Head of caudate nucleus (tissue), 42 donors: ENCODE measurements at regions not wholly inside any gene's neighbourhood (a gene's known extent, or its start where the extent isn't known, plus 50 kb on each side); places are given as distances from the start of the nearest gene placed in this dataset.
A peak's percentile ranks its signal among the peaks of the same experiment; 100 is the strongest.
"Not testable (repeated sequence)": the region's sequence is repeated elsewhere in the genome, so short reads cannot be mapped to it uniquely, and the experiment has no call there.

Experiments
- DNase-seq, 42 donors: peaks; one replicate each; pipeline versions ENCODE4 v3.0.0 to v3.0.0-alpha.2; 2020 to 2021; ENCODE audit warnings: mixed read lengths in 7 of 42
- intact Hi-C: fragments of 100-400 bp; cut with DNase I; formaldehyde crosslinking; loops from one replicate; pipeline ENCODE4 v1.15.0; 2022

DNA sequence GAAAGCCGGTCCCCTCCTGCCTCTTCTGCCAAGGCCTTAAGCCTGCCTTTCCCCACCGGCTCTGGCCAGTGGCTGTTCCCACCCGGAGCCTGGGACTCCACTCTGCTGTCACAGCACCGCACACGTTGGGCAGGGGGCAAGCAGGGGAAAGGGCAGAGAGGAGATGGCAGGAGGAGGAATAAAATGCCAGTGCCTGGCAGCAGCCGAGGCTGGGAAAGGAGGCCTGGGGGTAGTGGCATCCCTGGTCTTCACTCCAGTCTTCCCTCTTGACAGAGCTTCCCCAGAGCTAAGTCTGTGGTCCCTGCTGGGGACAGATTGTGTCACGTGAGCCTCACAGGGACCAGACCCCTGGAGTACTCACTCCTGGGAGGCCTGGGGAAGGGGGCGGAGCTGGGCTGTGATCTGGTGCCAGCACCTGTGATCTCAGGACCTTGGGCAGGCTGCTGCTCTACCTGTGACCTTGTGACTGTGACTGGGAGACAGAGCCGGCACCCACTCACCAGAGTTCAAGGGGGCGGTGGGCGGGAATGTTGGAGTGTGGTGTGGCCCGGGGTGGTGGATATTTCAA lies 97.2 kb upstream of the GSE1 start:
- intact Hi-C loops = no loop called here

DNA sequence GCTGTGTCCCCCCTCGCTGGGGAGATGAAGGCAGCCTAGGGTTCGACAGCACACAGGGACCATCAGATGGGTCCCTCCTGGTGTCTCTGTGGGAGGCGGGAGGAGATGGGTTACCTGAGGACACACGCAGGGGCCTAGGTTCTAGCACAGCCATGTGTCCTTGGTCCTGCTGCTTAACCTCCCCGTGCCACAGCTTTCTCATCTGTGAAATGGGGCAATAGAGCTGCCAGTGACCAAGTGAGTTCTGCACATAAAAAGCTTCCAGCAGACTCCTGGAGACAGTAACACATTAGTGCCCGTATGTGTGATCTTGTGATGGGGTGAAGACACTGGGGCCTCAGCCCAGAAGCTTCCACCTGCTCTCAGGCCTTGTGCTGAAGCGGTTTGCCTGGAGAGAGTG lies 96.0 kb upstream of the GSE1 start:
- intact Hi-C loops = no loop called here
- no peak for DNase-seq

More for the DNA sequence above, 97.2 kb upstream of the GSE1 start:
- DNase-seq = no peak

DNA sequence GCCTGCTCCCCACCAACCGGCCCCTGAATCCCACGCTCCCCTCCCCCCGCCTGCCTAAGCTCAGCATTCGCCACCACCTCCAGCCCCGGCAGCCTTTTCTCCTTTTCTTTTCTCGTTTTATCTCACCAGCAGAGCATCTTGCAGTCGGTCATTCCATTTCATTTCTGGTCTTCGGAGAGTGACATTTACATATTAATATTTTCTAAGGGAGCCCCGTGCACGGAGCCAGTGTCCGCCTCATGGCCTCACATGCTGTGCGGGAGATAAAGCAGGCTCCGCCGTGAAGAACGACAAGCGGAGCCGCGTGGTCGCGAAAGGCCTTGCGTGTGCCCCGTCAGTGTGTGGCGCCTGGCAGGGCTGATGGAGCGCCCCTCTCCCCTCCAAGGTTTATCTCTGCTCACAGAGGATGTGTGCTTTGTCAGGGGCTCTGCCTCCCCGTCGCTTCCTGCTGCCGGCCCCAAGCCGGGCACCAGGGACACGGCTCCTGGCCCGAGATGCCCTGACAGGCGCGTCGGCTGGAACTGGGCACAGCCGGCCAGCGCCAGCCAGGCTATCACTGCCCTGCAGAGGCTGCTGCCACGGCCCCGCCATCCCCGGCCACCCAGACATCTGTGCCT lies 95.5 kb upstream of the GSE1 start:
- intact Hi-C loops = no loop called here
- DNase-seq = no peak

DNA sequence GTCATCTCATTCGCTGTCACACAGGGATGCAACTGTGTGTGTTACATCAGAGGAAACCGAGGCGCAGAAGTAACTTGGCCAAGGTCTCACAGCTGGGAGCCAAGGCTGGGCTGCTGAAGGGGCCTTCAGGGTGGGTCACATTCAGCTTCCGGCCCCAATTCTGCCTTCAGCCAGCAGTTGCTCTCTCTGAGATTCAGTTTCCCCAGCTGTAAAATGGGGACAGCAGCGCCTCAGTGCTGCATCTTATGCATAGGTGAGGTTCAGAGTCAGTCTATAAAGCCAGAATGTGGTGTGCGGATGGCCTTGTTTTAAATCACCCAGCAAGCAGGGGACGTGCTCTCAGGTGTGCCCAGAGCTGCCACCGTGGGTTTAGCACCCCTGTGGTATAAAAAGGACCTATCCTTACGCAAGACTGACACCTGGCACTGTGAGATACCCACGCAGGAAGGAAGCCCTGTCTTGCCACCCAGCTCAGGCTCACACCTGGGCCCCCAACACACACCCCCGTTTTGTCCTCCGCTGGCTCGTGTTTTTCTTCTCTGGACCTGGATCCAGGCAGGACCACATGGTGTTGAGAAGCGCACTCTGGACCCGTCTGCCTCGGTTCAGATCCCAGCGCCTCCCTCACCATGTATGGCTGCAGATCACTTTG lies 94.6 kb upstream of the GSE1 start:
- intact Hi-C loops = no loop called here
- no peak for DNase-seq

DNA sequence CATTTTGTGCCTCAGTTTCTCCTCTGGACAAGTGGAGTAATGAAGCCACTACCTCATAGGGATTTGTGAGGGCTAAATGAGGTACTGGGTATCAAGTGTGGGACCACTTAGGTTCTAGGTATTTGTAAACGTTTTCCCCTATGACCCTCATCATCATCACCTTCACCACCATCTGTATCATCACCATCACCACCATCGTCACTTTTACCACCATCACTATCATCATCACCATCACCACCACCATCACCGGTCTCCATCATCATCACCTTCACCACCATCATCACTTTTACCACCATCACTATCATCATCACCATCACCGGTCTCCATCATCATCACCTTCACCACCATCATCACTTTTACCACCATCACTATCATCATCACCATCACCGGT lies 94.1 kb upstream of the GSE1 start:
- DNase-seq, intact Hi-C loops: not testable (repeated sequence)

DNA sequence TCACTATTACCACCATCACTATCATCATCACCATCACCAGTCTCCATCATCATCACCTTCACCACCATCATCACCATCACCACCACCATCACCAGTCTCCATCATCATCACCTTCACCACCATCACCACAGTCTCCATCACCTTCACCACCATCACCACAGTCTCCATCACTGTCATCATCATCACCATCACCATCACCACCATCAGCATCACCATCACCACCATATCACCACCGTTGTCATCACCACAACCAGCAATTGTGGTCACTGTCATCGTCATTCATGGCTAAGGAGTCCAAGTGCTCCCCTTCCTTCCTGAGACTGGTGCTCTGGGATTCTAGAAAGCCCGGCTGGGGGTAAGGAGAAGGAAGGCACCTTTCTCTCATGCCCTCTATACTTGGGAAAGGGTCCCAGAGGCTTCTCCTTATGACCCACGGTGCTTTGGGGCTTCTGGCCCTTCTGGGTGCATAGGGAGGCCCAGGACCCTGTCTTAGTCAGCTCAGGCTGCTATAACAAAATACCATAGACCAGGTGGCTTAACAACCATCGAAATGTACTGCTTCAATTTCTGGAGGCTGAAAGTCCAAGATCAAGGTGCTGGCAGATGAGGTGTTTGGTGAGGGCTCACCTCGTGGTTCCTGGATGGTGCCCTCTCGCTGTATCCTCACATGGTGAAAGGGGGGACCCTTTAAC lies 93.4 kb upstream of the GSE1 start:
- intact Hi-C loops = no loop called here
- no peak for DNase-seq

DNA sequence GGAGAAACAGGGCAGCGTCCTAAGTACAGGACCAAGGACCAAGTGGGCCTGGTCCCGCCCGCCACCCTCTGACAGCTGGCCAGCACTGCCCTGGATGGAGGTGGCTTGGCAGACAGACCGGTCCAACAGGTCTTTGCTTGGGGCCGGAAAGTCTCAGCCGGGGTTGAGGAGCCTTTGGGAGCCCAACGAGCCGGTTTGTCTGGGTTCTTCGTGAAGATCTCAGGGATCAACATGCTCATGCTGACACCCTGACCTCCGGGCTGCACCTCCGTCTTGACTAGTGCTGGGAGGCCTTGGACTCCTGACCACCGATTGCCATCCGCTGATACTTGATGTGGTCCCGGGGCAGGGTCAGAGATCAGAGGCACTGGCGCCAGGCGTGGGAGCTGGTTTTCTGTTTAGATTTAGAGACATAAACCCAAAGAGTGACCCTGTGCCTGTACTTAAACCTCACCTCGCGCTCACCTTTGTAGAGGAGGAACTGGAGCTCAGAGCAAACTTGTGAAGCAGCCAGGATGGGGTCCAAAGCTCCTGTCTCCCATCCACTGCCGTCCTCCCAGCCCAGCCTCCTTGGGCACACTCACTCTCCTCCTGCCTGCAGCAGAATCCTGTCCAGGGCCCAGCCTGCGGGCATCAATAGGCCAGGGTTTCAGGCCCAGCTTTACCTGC lies 92.1 kb upstream of the GSE1 start:
- intact Hi-C loops = no loop called here
- no peak for DNase-seq

DNA sequence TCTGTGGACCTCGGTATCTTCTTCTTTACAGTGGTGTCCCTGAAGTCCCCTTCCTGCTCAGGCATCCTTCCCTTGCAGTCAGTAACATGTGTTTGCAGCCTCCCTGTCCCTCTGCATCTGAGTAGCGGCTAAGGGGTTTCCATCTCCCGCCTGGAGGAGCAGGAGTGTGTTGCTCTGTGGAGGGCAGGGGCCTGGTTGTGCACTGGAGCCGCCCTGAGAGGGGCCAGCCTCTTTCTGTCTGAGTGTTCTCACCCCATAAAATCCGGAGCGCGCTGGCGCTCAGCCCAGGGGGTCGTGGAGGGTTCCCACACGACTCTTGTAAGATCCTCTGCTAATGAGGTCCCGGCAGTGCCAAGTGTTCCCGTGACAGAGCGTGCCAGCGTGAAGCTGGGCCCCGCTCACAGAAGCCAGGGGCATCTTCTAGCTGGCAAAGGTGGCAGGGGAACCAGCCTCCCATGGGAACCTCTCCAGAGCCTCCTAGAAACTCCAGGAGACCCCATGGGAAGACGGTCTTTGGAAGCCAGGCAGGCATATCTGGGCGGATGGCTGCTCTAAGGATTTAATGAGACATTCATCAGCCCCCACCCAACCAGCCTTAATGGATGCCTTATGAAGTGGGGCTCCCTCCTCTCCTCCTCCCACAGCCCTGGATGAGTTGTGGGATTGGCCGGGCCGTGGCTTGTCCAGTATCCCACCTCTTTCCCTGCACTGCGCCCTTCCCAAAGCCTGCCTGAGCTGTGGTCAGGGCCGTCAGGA lies 91.4 kb upstream of the GSE1 start:
- intact Hi-C loops = no loop called here
- DNase-seq = no peak

DNA sequence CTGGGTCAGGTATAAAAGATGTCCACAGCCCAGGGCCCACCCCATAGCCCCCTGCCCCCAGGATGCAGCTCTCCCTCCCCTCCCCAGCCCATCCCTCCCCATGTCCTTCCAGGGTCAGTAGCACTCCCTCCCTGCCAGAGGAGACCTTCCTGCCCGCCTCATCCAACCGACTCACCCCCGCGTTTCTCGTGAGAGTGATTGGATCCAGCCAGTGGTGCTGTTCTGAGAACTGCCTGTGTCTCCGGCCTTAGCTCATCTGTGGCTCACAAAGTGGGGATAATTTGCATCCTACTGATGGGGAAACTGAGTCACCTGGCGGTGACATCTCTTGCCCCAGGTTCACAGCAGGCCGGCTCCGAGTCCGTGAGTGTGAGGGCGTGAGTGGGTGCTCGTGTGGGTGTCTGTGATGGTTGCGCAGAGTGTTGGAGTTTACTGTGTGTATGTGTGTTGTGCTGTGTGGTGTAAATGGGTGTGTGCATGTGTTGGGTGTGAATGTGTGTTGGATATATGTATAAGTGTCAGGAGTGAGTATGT lies 90.7 kb upstream of the GSE1 start:
- no peak for DNase-seq
- intact Hi-C loops = no loop called here

DNA sequence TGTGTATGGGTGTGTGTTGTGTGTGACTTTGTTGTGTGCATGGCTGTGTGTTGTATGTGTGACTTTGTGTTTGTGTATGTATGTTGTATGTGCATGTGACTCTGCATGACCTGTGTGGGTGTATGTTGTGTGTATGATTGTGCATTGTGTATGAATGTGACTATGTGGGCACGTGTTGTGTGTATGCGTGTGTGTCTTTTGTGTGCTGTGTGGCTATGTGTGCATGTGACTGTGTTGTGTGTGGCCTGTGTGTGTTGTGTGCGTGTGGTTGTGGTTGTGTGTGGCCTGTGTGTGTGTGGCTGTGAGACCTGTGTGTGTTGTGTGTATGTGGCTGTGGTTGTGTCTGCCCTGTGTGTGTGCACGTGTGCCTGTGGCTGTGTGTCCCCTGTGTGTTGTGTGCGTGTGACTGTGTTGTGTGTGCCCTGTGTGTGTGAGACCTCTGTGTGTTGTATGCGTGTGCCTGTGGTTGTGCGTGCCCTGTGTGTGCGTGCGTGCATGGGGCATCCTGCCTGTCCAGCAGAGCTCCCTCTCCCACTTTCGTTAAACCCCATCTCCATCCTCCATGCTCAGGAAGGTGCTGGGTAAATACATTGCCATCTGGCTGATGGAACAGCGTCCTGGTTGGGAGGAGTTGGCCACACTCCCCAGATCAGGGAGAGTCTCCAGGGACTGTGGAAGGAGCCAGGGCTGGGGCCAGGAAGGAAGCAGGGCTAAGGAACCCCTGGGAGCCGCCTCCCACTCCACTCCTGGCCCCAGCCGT lies 90.1 kb upstream of the GSE1 start:
- intact Hi-C loops = no loop called here
- no peak for DNase-seq

DNA sequence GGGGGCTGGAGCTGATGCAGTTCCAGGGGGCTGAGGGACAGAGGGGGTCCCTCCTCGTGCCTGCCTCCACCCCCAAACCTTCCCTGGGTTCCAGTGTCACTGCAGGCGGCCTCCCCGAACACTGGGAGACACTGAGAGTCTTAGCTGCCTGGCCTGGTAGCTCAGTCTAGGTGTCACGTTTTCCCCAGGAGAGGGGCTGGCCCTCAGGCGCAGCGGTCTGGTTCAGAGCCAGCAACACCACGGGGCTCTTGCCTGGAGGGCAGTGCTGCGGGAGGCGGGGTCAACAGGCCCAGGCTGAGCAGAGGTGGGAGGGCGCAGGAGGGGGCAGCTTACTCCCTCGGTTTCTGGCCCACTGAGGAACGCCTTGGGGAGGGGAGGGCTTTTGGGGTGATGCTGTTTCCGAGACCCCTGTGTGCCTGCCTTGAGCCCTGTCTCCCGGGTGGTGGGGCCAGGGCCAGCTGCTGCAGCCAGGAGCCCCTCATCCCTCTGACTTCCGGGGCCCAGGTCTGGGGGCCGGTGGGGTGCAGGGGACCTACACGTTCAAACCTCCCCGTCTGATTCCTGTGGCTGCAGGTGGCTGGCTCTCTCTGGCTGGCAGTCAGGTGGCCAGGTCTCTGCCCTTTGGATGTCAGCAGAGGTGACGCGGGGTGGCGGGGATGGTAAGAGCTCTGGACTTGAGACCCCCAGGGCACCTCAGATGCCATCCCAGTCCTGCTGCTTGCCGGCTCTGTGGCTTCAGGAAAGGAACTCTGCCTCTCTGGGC lies 89.3 kb upstream of the GSE1 start:
- no peak for DNase-seq
- intact Hi-C loops = no loop called here

DNA sequence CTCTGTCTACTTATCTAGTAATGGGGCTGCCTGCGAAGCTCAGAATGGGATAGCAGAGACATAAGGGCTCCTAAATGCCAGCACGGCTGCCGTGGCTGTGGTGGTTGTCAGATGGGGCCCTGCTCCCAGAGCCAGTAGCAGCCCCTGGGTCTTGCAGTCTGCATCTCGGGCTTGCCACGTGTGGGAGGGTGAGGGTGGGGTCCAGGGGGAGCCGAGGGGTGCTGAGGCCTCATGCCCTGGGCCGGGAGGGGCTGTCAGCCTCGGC lies 88.8 kb upstream of the GSE1 start:
- intact Hi-C loops = no loop called here
- no peak for DNase-seq

DNA sequence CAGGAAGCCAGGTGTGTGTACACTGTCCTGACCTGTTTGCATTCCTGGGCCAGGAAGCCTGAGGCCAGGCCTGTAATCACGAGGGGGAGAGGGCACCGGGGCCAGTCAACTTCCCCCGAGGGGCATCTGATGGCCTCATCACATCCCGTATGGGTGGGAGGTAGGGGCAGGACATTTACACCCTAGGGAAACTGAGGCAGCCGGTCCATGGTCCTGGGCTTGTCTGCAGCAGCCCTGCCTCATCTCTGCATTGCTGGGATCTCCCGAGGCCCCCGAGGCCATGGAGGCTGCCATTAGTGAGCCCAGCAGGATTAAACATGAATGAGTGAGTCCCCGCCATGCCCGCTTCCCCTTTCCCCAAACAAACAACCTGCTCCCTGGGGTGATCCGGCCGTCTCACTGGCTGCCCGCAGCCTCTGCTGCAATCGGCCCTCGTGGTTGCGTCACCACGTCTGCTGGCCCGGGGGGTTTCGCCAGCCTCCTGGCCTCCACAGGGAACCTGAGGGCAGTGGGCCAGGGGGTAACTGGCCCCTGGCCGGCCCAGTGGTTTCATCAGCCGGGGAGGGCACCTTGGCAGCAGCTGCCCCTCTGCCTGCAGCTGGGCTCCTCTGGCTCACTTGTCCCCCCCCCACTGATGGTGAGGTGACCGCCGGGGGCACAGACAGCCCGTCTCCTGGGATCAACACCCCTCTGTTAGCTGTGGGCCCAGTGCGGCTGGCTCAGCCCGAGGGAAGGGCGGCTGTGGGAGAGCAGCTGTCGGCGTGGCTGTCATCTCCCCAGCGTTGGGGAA lies 88.3 kb upstream of the GSE1 start:
- peak in 38 of 42 donors; percentile 11 to 68 (median 38) for DNase-seq
- intact Hi-C loops = no loop called here

DNA sequence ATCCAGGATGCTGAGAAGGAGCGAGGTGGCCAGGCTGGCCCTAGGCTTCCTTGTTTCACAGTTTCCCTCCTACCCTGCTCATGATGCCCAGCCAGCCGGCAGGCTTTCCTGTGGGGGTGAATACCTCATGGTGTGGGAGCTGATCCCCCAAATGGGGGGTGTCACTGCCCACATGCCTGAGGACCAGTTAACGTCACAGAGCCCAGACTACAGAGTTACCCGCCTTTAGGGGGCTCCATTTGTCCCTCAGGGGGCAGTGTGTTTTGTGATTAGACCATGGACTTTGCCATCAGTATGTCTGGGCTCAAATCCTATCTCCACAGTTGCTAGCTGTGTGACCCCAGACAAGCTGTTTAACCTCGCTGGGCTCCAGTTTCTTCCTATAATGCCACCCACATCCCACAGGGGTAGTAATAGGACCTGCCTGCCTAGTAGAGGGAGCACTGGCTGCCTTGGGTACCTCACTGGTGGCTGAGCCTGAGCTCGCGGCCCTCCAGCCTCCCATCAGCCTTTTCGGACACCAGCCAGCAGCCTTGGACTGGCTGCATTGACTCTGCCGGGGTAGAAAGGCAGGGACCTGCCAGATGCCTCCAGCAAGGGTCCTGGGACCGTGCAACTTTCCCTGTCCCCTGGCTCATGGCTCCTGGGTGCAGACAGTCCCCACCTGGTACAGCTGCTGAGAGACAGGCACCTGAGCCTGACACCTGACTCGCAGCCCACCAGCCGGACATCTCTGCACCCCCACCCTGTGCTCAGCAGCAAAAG lies 87.5 kb upstream of the GSE1 start:
- intact Hi-C loops = no loop called here
- DNase-seq = no peak

DNA sequence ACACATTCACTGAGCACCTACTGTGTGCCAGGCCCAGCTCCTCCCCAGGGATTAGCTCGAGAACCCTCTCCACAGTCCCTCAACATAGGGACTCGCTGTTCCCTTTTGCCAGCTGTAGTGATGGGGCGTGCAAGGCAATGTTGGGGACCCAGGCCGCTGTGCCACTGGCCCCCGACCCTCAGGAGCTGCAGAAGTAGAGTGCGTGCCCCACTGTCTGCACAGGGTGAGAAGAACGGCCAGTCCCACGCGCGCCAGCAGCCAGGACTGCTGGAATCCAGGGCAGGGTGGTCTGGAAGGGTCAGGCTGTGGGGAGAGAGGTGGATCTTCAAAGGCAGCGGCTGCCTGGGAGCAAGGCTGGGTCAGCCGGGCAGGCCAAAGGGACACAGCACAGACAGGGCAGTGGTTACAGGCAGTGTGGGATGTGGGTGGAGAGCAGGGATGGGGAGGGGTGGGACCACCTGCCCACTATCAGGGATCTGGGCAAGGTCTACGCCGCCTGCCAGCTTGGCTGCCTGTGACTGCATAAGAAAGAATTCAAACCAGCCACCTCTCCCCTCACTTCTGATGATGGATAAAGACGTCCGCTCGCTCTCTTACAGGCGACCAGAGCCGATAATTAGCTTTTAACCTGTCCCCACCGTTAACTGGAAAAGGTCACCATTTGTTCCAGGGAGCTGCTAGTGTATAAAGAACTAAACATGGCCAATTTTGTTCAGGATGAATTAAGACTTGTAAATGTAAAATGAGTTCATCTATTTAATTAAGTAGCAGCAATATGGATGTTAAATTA lies 86.7 kb upstream of the GSE1 start:
- intact Hi-C loops = no loop called here
- DNase-seq = no peak
